Stimulated activated CD8-positive, alpha-beta memory T cell treated with anti-CD3 and anti-CD28 coated beads, Interleukin-2, amount 100 ng/mL, for 48 hours (primary cell): ENCODE measurements at regions not wholly inside any gene's neighbourhood (a gene's known extent, or its start where the extent isn't known, plus 50 kb on each side); places are given as distances from the start of the nearest gene placed in this dataset.
"Not testable (repeated sequence)": the region's sequence is repeated elsewhere in the genome, so short reads cannot be mapped to it uniquely, and the experiment has no call there.

ENCODE experiments used
- DNase-seq, 2 donors: peaks; one replicate each; pipeline ENCODE4 v3.0.0-alpha.2; 2020; ENCODE audit warnings: low read depth in 2 of 2

DNA sequence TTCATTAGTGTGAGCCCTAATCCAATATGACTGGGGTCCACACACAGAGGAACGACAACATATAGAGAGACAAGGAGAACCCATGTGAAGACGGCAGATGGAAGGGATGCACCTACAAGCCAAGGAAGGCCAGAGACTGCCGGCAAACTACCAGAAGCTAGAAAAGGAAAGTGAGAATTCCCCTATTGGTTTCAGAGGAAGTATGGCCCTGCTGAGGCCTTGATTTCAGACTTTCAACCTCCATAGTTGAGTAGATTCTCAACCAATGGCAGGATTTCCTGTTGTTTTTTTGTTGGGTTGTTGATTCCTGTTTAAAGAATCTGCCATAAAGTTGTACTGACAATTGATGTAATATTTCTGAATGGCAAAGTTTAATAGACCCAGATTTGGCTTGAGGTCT, 241.5 kb downstream of the SATB2 start:
- DNase-seq, result no peak

DNA sequence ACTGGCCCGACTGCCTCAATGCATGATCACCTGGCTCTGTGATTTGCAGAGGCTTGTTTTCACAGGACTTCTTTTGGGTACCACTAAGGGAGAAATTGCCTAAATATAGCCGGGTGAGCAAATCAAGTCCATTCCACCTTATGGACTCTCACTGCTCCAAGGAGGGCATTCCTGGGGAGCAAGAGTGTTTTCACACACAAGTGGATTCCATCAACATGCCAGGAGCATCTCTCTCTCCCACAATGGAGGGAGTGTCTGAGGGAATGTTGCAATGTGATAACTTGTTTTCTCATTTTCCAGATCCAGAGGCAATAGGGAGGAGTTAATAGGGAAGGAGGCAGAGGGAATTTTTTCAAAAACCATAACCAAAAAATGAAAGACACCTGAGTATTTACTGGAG, 250.7 kb downstream of the SATB2 start:
- DNase-seq, result no peak

DNA sequence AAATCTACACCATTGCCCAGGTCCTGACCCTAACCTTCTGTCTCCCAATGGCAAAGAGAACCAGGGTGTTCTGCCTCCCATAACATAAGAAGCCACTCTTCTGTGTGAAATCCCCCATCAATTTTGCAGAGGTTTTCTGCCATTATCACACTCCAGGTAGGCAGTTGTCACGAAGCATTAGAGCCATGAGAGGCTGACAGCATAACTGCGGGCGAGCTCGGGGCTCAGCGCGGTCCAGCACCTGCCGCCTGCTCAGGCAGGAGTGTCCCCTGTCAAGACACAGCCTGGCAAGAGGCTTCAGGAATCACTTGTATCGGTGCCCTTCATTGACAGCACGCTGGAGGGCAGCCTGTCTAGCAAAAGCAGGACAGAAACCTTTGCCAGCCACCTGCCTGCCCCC, 251.2 kb downstream of the SATB2 start:
- DNase-seq, result no peak

DNA sequence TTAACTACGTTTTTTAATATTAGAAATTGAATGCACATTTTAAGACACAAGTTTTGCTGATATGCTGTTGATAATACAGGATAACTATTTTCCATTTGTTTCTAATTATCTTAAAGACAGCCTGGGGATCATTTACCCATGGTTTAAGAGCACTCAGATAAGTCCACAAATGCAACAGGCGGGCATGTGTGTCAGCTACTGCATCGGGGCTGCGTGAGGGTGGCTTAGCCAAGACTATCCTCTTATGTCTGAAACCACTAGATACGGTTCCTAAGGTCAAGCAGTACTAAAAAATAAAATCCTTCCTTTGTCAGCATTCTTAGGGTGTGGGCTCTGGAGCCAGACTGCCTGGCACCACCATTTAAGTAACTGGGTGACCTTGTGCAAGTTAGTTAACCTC, 254.8 kb downstream of the SATB2 start:
- no peak for DNase-seq

DNA sequence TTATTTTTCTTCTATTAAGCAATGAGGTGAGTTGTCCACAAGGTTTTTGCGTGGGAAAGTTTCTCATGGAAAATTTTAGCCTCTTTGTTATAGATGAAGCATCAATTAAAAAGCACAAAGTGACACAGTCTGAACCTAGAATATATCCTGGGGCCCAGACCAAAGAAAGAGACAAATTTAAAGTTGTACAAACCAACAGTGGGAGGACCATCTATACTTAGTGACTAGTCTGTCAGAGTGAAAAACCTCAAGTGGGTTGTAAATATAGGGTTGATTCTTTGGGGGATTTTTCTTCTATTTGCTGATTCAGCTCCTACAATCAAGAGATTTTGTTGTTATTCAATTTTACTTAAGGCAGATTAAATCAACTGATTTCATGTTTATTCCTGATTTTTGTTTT, 256.2 kb downstream of the SATB2 start:
- DNase-seq, result no peak

DNA sequence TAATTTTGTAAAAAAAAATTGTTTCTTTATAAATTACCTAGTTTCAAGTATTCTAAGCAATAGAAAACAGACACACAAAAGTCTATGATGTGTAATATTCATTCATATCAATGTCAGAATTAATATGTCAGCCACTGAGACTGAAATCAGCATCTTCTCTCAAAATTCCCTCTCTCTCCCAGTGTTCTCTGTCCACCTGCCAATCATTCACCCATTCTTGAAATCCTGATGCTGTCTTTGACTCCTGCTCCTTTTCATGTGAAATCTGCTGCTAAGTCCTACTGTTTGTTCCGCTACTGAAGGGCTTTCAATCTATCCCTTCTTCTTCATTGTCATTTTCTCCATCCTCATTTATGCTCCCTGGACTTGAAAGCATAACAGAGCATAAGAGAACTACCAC, 257.9 kb downstream of the SATB2 start:
- DNase-seq, result no peak

DNA sequence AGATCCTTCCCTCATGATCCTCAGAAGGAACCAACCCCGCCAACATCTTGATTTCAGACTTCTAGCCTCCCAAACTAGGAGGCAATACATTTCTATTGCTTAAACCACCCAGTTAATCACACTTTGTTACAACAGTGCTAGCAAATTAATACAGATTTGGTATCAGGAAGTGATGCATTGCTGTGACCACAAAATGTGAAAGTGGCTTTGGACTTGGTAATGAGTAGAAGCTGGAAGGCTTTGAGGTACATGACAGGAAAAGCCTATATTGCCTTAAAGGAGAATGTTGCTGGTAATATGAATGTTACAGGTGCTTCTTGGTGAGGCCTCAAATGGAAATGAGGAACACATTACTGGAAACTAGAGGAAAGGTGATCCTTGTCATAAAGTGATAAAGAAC, 260.3 kb downstream of the SATB2 start:
- DNase-seq, result no peak

DNA sequence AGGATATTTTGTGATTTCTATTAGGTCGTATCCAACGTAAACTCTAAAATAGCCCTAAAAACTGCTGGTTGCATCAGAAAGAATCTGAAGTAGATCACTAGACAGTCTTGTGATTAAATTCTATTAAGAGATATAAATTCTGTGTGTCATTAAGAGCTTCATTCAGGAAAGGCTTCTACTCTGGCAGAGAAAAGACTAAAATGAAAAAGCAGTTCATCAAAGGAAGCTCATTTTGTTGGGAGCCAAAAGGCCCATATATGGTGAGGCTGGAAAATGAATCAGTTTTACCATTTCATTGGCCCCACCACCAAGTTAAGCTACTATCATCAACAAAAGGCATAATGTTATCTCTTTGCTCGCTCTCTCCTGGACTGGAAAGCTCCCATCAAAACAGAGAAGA, 261.1 kb downstream of the SATB2 start:
- no peak for DNase-seq

DNA sequence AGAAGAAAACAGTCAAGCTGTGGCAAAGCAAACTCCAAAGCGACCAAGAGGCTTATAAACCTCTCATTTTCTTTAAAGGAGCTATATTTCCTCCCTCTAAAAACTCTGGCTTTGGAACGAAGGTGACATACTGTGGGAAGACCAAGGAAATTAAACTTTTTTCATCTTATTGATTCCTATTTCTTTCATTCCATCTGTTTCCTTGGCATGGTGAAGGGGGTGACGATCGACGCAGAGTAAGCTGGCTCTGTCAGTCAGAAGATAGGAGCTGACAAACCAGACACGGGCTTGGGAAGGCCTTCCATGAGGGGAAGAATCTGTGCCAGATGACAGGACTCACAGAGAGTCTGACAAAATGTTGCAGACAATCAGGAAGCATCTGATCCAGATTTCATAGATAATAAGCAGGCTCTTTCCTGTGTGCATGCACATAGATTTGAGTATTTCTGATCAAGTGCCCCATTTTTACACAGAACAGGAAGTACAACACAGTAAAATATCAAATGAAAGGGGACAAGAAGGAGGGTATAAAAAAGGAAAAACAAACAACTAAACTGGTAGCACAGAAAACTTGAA, 261.7 kb downstream of the SATB2 start:
- no peak for DNase-seq

DNA sequence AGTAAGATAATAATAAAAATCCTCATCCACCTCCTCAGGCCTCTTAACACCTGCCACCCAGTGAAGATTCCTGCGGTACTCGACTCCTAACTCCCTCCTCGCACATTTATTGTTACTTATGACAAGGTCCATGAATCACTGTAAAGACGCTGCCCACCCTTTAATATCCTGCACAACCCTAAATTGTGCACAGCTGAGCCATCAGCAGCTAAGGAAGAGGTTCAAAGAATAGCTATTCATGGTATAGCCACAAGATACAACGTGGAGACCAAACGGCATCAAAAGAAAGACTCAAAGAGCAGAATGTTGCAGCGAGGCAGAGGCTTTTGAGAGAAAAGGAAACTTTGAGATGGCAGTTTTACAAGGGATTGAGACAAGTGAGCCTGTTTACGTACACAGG, 266.3 kb downstream of the SATB2 start:
- DNase-seq, result no peak

DNA sequence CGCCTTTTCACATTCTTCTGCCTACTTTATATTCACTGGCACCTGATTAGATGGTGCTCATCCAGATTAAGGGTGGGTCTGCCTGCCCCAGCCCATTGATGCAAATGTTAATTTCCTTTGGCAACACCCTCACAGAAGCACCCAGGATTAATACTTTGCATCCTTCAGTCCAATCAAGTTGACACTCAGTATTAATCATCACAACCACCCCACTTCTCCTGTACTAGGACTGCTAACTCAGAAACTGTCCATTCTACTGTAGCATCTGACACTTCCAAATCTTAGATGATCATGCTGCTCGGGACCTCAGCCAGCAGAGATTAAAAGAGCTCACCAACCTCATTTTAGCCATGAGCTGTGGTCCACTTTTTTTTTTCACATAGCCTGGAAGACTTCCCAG, 268.5 kb downstream of the SATB2 start:
- no peak for DNase-seq

DNA sequence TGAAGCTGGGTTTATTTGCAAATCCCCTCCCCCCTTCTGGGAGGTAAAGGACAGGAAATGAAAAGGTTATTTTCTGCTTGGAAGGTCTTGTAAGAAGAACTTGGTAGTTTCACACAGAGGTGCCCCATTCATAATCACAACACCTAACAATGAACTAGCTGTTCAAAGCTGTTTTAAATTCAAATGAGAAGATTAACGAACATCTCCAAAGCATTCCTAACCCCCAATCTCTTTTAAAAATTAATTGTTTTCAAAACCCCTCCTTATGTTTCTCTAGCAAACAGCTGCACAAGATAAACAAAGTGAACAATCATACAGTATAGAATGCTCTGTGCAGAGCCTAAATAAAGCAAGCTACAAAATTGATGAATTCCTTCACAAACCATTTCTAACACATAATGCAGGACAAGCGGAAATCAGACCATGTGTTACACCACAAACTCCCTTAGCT, 271.4 kb downstream of the SATB2 start:
- DNase-seq, result no peak

DNA sequence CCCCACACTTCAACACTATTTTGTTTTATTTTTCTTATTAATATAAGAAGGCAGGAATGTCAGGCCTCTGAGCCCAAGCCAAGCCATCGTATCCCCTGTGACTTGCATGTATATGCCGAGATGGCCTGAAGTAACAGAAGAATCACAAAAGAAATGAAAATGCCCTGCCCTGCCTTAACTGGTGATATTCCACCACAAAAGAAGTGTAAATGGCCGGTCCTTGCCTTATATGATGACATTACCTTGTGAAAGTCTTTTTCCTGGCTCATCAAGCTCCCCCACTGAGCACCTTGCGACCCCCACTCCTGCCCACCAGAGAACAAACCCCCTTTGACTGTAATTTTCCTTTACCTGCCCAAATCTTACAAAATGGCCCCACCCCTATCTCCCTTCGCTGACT, 272.6 kb downstream of the SATB2 start:
- DNase-seq, result not testable (repeated sequence)

DNA sequence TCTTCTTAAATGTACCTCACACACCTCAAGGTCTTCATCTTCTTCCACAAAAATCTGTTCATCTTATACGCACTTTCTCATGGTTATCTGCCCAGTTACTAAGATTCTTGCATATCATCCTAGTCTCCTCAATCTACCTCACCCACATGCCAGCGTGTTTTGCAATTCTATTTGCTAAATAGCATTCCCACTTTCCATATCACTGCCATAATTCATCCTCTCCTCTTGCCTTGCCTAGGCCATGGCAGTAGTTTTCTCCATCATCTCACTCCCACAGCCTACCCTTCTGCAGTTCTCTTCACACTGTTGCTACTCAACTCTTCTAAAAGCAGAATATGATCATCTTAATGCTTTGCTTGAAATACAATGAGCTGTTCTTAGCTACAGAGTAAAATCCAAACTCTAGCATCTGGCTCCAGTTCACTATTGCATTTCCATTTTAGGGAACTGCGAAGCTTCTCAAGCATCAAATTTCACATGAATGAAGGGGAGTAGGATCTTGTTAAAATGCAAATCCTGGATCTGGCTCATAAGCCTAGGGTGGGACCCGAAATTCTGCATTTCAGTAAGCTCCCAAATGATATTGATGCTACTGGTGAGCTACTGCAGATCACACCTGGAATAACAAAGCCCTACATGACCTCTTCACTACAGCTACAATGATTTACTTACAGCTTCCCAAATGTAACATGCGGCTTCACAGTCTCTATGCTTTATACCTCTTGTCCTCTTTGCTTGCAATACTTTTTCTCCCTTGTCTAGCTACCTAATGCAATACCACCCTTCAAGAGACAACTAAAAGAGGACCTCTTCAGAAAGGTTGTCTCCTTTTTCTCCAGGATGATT, 293.9 kb downstream of the SATB2 start:
- no peak for DNase-seq

DNA sequence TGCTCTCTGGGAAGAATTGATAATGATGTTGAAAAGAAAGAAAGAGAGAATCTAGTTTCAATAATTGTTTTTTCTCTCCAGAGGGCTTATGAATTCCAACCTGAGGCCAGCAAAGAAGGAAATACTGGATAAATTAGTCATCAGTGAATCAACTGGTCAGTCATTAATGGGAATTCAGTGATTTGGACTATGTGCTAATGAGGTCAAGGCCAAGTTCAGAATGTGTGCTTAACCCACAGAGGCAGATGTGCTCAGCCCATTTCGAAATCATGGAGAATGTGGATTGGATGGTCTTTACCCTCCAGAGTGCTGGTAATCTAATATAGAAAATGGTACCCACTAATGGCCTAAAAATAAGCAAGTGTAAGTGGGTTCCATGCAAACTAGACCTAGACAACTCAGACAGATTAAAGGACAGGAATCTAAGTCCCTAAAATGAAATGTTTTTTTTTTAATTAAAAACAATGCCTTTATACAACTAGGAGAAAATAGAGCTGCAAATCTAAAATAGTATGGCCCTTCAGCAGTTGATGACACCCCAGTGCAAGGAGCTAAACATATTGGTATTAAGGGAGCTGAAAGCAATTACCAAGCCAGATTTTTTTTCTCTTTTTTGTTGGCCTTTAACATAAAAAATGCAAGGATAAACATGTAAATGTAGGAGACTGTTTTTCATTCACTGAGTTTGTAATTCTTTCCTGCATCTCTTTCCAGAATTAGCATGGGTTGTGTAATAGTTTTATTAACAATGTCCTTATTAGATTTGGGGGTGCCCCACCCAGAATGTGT, 296.9 kb downstream of the SATB2 start:
- DNase-seq, result no peak

DNA sequence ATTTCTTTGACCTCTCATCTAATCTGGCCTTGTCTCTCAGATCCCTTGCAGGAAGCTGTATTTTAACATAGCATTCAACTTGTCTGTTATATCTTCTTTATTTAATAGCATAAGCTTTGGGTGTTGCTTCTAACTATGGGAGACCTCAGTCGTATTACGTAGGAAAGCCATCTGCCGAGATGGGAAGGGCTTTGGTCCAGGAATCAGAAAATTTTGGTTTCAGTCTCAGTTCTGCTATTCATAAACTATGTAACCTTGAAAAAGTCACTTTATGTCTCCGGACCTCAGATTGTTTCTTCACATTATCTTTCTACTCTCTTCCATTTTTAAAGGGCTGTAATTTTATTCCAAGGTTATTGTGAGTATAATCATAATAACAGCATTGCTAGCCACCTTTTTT, 297.7 kb downstream of the SATB2 start:
- no peak for DNase-seq

DNA sequence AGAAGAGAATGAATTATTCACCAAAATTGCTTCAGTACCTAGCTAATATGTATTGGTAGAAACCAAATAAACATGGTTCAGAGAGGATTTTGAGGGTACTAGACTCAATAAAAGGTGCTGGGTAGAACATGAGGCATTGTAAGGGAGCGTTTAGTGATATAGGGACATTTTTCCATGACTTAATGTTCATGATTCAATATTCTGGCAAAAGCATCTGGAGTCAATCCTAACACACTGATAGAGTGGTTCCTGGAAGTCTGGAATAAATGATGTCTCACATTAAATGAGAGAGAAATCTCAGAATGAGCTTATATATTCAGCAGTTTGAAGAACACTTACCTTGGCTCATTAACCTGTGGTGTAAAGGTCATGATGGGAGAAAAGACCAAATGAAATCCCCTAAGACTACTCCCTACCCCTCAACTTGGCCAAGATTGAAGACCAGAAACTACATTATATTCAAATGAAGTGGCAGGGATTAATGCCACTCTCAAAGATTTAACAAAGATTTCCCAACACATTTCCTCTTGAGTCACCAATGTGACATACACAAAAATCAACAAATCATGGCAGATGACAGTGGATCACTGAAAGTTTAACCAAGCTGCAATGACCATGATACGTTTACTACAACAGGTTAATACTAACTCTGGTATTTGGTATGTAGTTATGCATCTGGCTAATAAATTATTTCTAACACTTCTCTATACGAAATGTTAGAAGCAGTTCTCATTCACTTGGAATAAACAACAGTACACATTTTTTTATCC, 309.5 kb downstream of the SATB2 start:
- no peak for DNase-seq

DNA sequence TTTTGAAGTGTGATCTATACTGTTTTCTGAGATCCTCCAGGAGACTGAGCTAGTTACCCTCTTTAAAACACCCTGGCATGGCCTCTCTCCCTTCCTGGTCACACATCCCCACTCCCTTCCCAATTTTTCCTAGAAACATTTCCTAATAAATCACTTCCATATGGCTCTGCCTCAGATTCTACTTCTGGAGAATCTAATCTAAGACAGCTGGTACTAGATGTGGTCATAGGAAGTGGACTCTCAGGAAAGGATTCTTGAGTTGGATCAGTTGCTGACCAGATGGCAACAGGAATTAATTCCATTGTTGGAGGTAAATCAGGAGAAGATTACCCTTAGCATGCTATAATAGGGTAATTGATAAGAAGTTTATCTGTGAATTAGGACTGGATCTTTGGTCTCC, 310.5 kb downstream of the SATB2 start:
- no peak for DNase-seq

DNA sequence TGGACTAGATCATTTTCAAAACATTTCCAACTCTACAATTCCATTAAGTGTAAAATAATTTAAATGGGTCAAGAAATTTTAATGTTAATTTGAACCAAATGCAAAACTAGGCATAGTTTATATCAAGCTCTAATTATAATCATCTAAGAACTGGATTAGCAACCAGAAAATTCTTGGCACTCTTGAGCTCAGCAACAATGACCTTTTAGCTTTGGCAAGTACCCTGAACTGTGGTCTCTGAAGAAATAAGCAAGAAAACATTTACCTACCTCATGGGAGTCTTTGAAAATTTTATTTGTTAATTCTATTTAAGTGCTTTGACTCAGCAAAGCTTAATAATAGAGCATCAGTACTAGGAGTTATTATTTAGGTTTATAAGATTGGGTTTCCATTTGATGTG, 313.2 kb downstream of the SATB2 start:
- no peak for DNase-seq

DNA sequence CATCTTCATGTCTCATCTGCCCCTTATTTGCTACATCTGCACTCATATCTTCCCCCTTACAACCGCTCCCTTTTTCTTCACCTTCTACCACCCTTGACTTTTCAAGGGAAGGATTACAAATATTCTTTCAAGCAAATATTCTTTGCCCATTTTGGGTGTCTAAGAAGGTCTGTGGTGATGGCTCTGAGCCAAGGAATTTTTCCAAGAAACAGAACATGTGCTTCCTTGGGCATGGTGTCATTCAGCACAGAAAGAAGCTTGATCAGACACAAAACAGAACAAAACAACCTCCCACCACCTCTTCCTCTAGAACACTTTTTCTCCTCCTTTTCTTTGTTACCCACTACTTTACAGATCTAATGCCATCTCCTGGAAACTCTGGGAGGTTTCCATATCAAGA, 313.7 kb downstream of the SATB2 start:
- no peak for DNase-seq

DNA sequence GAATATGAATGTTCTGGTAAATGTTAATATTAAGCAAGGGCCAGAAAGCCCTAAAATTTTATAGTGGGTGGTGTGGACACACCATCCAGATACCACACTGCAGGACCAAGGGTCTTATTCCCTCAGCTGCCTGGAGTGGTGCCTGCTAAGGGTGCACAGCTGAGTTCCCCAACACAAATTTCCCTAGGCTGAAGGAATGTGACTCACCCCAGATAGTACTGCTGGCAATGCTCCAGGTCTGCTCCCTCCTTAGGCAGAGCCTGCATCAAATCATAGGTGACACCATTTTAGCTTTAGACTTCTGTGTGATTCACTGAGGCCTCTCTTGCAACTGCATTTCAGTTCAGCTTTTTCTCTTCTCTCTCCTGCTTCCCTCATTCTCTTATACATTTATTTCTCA, 321.1 kb downstream of the SATB2 start:
- no peak for DNase-seq

DNA sequence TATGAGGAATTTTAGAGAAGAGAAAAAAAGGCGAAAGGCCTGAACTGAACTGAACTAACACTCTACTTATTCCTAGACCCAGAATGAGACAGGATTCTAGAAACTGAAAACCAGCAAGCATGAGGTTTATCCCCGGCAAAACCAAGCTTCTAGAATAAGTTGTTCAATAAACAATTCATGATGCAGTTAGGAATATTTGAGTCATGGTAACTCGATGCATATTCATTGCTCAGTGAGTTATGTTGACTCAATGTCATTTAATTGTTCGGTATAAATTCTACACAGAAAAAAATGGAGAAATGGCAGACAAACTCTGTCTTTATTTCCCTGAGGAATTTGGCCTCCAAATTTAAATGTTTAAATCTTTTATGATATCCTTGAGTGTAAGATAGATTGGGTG, 321.5 kb downstream of the SATB2 start:
- DNase-seq, result no peak
